SK-N-SH (cell line): ENCODE measurements at regions not wholly inside any gene's neighbourhood (a gene's known extent, or its start where the extent isn't known, plus 50 kb on each side); places are given as distances from the start of the nearest gene placed in this dataset.

ENCODE experiments used
- CTCF ChIA-PET: fragments of 300-600, 350-600 bp; formaldehyde crosslinking; extraction: SDS; loops from one replicate; lab custom pipeline; 2021; lab: Yijun Ruan, JAX
- POLR2A ChIA-PET: fragments of 350-600 bp; sonication (Branson Sonifier 250); formaldehyde crosslinking; extraction: SDS; loops from one replicate; lab custom pipeline; 2020; ENCODE audit warnings: antibody characterized with exemption, inconsistent platforms; lab: Yijun Ruan, JAX
- DNase-seq: peaks from one replicate; pipeline ENCODE4 v3.0.0; 2012
- H2AFZ ChIP-seq: fragments of 200-600 bp; sonication (generic); 2 replicates; pipeline ENCODE4 v1.8.1; 2016; ENCODE audit warnings: antibody characterized with exemption, mild to moderate bottlenecking, low read depth
- H3F3A ChIP-seq: fragments of 200-600 bp; sonication (generic); replicated peaks from 2 replicates; pipeline ENCODE3; 2016; ENCODE audit warnings: antibody characterized with exemption, mild to moderate bottlenecking; ENCODE audit not compliant: insufficient read depth
- H3K27ac ChIP-seq, 2 experiments: fragments of 200-500 bp in 1 of 2; fragments of 200-600 bp in 1 of 2; sonication (Bioruptor generic) in 1 of 2; sonication (generic), shearing (Covaris generic) in 1 of 2; 2 replicates each; pipeline versions ENCODE4 v1.5.1 to v1.6.1; 2014 to 2016; ENCODE audit warnings: low read depth in 2 of 2, inconsistent platforms in 1 of 2, low read length in 1 of 2, mild to moderate bottlenecking in 1 of 2, mixed read lengths in 1 of 2
- H3K27me3 ChIP-seq: fragments of 200-600 bp; sonication (generic), shearing (Covaris generic); 2 replicates; pipeline ENCODE4 v1.6.1; 2016; ENCODE audit warnings: mixed run types; ENCODE audit not compliant: insufficient read depth
- H3K36me3 ChIP-seq, 2 experiments: fragments of 200-500 bp in 1 of 2; fragments of 200-600 bp in 1 of 2; sonication (Bioruptor generic) in 1 of 2; sonication (generic) in 1 of 2; replicated peaks in 1 of 2; 2 replicates each; pipeline versions ENCODE3 to v1.5.1; 2014 to 2016; ENCODE audit warnings: low read length in 1 of 2, mild to moderate bottlenecking in 1 of 2; ENCODE audit not compliant: insufficient read depth in 2 of 2, control insufficient read depth in 1 of 2
- H3K4me1 ChIP-seq, 2 experiments: fragments of 200-500 bp in 1 of 2; fragments of 200-600 bp in 1 of 2; sonication (Bioruptor generic) in 1 of 2; sonication (generic), shearing (Covaris generic) in 1 of 2; 2 replicates each; pipeline versions ENCODE4 v1.5.1 to v1.6.1; 2014 to 2016; ENCODE audit warnings: low read depth in 1 of 2, low read length in 1 of 2, mixed run types in 1 of 2; ENCODE audit not compliant: insufficient read depth in 2 of 2, control insufficient read depth in 1 of 2
- H3K4me2 ChIP-seq: fragments of 200-600 bp; sonication (generic), shearing (Covaris generic); 2 replicates; pipeline ENCODE4 v1.6.1; 2017; ENCODE audit warnings: mixed run types
- H3K4me3 ChIP-seq, 2 experiments: fragments of 200-500 bp in 1 of 2; fragments of 200-600 bp in 1 of 2; sonication (Bioruptor generic) in 1 of 2; sonication (generic), shearing (Covaris generic) in 1 of 2; 2 replicates each; pipeline versions ENCODE4 v1.5.1 to v1.8.1; 2014 to 2016; ENCODE audit warnings: low read depth in 2 of 2, inconsistent platforms in 1 of 2, low read length in 1 of 2, mild to moderate bottlenecking in 1 of 2, mixed read lengths in 1 of 2, moderate library complexity in 1 of 2
- H3K79me2 ChIP-seq: fragments of 200-600 bp; sonication (generic); 2 replicates; pipeline ENCODE4 v1.8.1; 2017; ENCODE audit warnings: mild to moderate bottlenecking; ENCODE audit not compliant: insufficient read depth
- H3K9ac ChIP-seq: fragments of 200-600 bp; sonication (generic); 2 replicates; pipeline ENCODE4 v1.6.1; 2017; ENCODE audit warnings: mixed run types
- H3K9me2 ChIP-seq: fragments of 200-600 bp; sonication (generic); 2 replicates; pipeline ENCODE4 v1.6.1; 2017; ENCODE audit warnings: mixed run types
- H3K9me3 ChIP-seq: fragments of 200-600 bp; sonication (generic); 2 replicates; pipeline ENCODE4 v1.6.1; 2017; ENCODE audit warnings: mixed run types, mild to moderate bottlenecking, moderate library complexity
- H4K20me1 ChIP-seq: fragments of 200-600 bp; sonication (generic); 2 replicates; pipeline ENCODE4 v1.6.1; 2017; ENCODE audit warnings: mild to moderate bottlenecking, mixed run types; ENCODE audit not compliant: insufficient read depth
- CHD2 ChIP-seq: fragments of 150-350 bp; IDR thresholded peaks from 2 replicates; pipeline ENCODE4 v1.6.1; 2018; ENCODE audit warnings: low read length; ENCODE audit not compliant: partially characterized antibody
- ELF1 ChIP-seq: IDR thresholded peaks from 2 replicates; pipeline ENCODE4 v1.4.0; 2012
- EZH2phosphoT487 ChIP-seq: fragments of 200-600 bp; sonication (generic); IDR thresholded peaks from 2 replicates; pipeline ENCODE4 v1.6.1; 2017; ENCODE audit warnings: low read depth, mixed run types, mild to moderate bottlenecking, antibody characterized with exemption, moderate library complexity, borderline replicate concordance
- GABPA ChIP-seq: IDR thresholded peaks from 2 replicates; pipeline ENCODE4 v1.4.0; 2012; ENCODE audit warnings: low read depth, mild to moderate bottlenecking
- MEF2A ChIP-seq: IDR thresholded peaks from 2 replicates; pipeline ENCODE4 v1.4.0; 2012; ENCODE audit warnings: low read depth, borderline replicate concordance
- NRF1 ChIP-seq: IDR thresholded peaks from 2 replicates; pipeline ENCODE4 v1.6.1; 2012; ENCODE audit warnings: low read depth, mild to moderate bottlenecking, low read length
- RFX5 ChIP-seq: IDR thresholded peaks from 2 replicates; pipeline ENCODE4 v1.6.1; 2012; ENCODE audit warnings: mild to moderate bottlenecking, improper control_type of control experiment, low read length
- SIN3A ChIP-seq: IDR thresholded peaks from 2 replicates; pipeline ENCODE4 v1.6.1; 2012; ENCODE audit warnings: low read depth, mild to moderate bottlenecking, low read length, moderate library complexity, borderline replicate concordance
- TAF1 ChIP-seq: IDR thresholded peaks from 2 replicates; pipeline ENCODE4 v1.6.1; 2012; ENCODE audit warnings: low read depth, mild to moderate bottlenecking, low read length, moderate library complexity, borderline replicate concordance
- TEAD4 ChIP-seq: IDR thresholded peaks from 2 replicates; pipeline ENCODE4 v1.4.0; 2012; ENCODE audit warnings: mild to moderate bottlenecking, borderline replicate concordance; ENCODE audit not compliant: insufficient read depth
- WGBS: methylation state at CpG from one replicate; pipeline ENCODE4 v1.1.6; 2017; ENCODE audit warnings: low lambda C conversion rate; 5-methylcytosine and 5-hydroxymethylcytosine counted together
- TF ChIP-seq, protein P1 (sequence below): IDR thresholded peaks from 2 replicates; pipeline ENCODE4 v1.6.1; 2012; ENCODE audit warnings: mild to moderate bottlenecking, low read depth, low read length, moderate library complexity
- TF ChIP-seq, protein P2 (sequence below): fragments of 150-350 bp; IDR thresholded peaks from 2 replicates; pipeline ENCODE4 v1.6.1; 2017; ENCODE audit warnings: antibody characterized with exemption, low read length, low read depth, borderline replicate concordance

DNA sequence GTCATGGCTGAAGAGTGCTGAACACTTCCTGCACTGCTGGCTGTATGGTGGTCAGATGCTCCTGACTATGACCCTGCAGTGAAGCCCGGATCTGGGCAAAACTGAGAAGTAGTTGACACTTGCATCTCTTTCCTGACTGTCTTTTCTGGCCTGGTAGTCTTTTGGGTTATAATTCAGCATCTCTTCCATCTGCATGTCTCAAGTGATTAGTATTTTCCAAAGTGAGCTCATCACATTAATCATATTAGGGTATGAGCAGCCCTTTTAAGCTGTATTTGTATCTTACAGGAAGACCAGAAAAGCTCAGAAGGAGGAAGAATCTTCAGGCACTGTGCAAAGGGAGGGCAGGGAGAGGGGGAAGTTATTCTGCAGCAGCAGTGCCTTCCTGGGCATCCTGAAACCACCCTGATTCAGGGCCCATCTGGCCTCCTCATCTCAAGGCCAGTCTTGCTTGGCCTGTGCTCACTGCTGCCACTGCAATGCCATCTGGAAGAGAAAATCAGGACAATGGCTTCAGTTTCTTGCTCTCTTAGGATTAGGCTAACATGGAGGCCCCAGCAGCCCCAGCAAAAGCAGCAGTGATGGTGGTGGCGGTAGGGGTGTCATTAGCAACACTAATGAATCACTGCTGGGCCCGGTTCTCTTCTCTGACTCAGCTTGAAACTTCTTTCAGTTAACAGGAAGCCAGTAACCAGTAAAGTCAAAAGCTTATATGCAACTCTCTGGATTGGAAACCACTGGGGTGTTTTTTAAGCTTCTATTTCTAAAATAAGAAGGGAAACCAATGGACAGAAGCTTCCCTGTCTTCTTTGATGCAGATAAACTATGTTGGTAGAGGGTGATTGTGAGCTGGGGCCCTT is 63.3 kb upstream of the WDR26 start (continued):
- TF ChIP-seq, protein P1, sequence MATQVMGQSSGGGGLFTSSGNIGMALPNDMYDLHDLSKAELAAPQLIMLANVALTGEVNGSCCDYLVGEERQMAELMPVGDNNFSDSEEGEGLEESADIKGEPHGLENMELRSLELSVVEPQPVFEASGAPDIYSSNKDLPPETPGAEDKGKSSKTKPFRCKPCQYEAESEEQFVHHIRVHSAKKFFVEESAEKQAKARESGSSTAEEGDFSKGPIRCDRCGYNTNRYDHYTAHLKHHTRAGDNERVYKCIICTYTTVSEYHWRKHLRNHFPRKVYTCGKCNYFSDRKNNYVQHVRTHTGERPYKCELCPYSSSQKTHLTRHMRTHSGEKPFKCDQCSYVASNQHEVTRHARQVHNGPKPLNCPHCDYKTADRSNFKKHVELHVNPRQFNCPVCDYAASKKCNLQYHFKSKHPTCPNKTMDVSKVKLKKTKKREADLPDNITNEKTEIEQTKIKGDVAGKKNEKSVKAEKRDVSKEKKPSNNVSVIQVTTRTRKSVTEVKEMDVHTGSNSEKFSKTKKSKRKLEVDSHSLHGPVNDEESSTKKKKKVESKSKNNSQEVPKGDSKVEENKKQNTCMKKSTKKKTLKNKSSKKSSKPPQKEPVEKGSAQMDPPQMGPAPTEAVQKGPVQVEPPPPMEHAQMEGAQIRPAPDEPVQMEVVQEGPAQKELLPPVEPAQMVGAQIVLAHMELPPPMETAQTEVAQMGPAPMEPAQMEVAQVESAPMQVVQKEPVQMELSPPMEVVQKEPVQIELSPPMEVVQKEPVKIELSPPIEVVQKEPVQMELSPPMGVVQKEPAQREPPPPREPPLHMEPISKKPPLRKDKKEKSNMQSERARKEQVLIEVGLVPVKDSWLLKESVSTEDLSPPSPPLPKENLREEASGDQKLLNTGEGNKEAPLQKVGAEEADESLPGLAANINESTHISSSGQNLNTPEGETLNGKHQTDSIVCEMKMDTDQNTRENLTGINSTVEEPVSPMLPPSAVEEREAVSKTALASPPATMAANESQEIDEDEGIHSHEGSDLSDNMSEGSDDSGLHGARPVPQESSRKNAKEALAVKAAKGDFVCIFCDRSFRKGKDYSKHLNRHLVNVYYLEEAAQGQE: no peak
- no peak for TF ChIP-seq ELF1
- TF ChIP-seq EZH2phosphoT487: no peak
- TF ChIP-seq MEF2A: no peak
- no peak for TF ChIP-seq TAF1
- no peak for TF ChIP-seq RFX5
- TF ChIP-seq SIN3A: no peak
- TF ChIP-seq NRF1: no peak
- TF ChIP-seq, protein P2, sequence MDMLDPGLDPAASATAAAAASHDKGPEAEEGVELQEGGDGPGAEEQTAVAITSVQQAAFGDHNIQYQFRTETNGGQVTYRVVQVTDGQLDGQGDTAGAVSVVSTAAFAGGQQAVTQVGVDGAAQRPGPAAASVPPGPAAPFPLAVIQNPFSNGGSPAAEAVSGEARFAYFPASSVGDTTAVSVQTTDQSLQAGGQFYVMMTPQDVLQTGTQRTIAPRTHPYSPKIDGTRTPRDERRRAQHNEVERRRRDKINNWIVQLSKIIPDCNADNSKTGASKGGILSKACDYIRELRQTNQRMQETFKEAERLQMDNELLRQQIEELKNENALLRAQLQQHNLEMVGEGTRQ: no peak

DNA sequence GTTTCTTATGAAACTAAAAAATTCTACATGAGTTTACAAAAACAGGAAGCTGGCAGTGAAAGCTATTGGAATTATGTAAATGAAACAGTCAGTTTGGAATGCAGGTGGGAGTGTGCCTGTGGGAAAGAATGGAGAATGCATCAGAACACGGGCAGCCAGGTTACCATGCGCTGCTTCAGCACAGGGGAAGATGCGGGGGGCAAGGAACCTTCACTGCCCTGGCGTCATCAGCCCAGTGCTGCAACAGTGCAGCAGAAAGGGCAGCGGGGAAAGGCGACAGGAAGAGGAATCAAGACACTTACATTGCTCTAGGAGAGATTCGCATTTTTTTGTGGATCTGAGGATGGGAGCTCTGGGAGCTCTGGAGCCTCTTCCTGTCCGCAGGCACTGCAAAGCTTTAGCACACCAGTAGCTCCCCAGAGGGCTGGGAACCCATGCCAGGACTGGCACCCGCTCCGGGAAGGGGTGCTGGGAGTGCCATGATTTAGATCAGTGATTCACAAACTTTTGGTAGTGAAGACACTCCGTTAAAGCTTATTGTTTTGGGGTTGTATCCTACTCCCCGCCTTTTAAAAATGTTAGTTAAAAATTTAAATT is 64.1 kb upstream of the WDR26 start:
- ChIA-PET POLR2A (no interaction called here), CTCF (interaction anchor here (0.7 to 2.5 kb wide), 5 partner anchors 10 to 424 kb away, joined by 3 to 14 read pairs (median 4); no protein-coding TSS in a partner anchor)
- no peak for DNase-seq
- H3K27me3 ChIP-seq: no peaks in the 10 kb centered on the region
- peak overlapping the region; percentile 81 to 93 for H3K27ac ChIP-seq
- peak overlapping the region; percentile 50 for H3K4me2 ChIP-seq
- H2AFZ ChIP-seq: peak overlapping the region; percentile 76
- WGBS: 59% methylated on average over 12 of the region's 12 CpGs
- H3K4me3 ChIP-seq: peak overlapping the region in 1 of 2 experiments; percentile 0; a peak in 1 of 4 replicates
- peak overlapping the region; percentile 67 for H3K9ac ChIP-seq
- peaks cover 43% of the 10 kb centered on the region for H3F3A ChIP-seq
- H3K9me3 ChIP-seq: no peaks in the 10 kb centered on the region
- no peaks in the 10 kb centered on the region for H3K36me3 ChIP-seq
- H3K4me1 ChIP-seq: peaks cover 43 to 46% of the 10 kb centered on the region in 2 experiments
- no peaks in the 10 kb centered on the region for H4K20me1 ChIP-seq
- no peaks in the 10 kb centered on the region for H3K9me2 ChIP-seq
- TF ChIP-seq GABPA: no peak
- peak; percentile 52; the same call in 1 of the 2 replicates for TF ChIP-seq TEAD4
- no peak for TF ChIP-seq CHD2
- TF ChIP-seq EZH2phosphoT487: no peak
- no peaks in the 10 kb centered on the region for H3K79me2 ChIP-seq
